PFSK-1 (cell line): ENCODE measurements at regions not wholly inside any gene's neighbourhood (a gene's known extent, or its start where the extent isn't known, plus 50 kb on each side); places are given as distances from the start of the nearest gene placed in this dataset.

Experiments
- FOXP2 ChIP-seq: optimal IDR thresholded peaks from 2 replicates; pipeline ENCODE3; 2011; ENCODE audit warnings: borderline replicate concordance, control low read depth, inconsistent platforms; ENCODE audit not compliant: insufficient read depth; ENCODE audit errors: extremely low read length, extremely low read depth
- POLR2AphosphoS5 ChIP-seq: IDR thresholded peaks from 2 replicates; pipeline ENCODE4 v1.6.1; 2012; ENCODE audit warnings: low read depth, mild to moderate bottlenecking, control low read depth, low read length, moderate library complexity
- REST ChIP-seq, 2 experiments: IDR thresholded peaks; 2 replicates each; pipeline versions ENCODE4 v1.6.1 to v1.8.0; 2011 to 2012; ENCODE audit warnings: low read depth in 2 of 2, low read length in 2 of 2, control low read depth in 1 of 2, inconsistent platforms in 1 of 2, mild to moderate bottlenecking in 1 of 2, moderate library complexity in 1 of 2; ENCODE audit not compliant: insufficient read depth in 1 of 2
- SIN3A ChIP-seq: IDR thresholded peaks from 2 replicates; pipeline ENCODE4 v1.6.1; 2012; ENCODE audit warnings: mild to moderate bottlenecking, low read length, moderate library complexity, borderline replicate concordance; ENCODE audit not compliant: insufficient read depth
- TAF1 ChIP-seq: IDR thresholded peaks from 2 replicates; pipeline ENCODE4 v1.6.1; 2012; ENCODE audit warnings: low read length, control low read depth, borderline replicate concordance; ENCODE audit not compliant: insufficient read depth

GRCh38 chr2:193279361-193279760 lies 1084.6 kb upstream of the TMEFF2 start:
- TF ChIP-seq POLR2AphosphoS5 (no peak), REST (IDR thresholded peaks at IDR 0.05; ENCODE audit: insufficient read depth in 1 of 2, low read depth in 2 of 2, low read length in 2 of 2) (no peak), FOXP2 (no peak), TAF1 (no peak), SIN3A (no peak)
